Breast epithelium (tissue), 3 donors: ENCODE measurements at regions not wholly inside any gene's neighbourhood (a gene's known extent, or its start where the extent isn't known, plus 50 kb on each side); places are given as distances from the start of the nearest gene placed in this dataset.

Source experiments
- POLR2A ChIP-seq: fragments of 450-650 bp; IDR thresholded peaks from one replicate; pipeline ENCODE4 v1.6.1; 2016; ENCODE audit warnings: antibody characterized with exemption, mild to moderate bottlenecking, moderate library complexity
- TF ChIP-seq, protein P1 (sequence below), 3 donors: fragments of 450-650 bp; IDR thresholded peaks; one replicate each; pipeline ENCODE4 v1.5.1; 2016 to 2017; ENCODE audit warnings: antibody characterized with exemption in 3 of 3, mild to moderate bottlenecking in 3 of 3, moderate library complexity in 3 of 3

DNA sequence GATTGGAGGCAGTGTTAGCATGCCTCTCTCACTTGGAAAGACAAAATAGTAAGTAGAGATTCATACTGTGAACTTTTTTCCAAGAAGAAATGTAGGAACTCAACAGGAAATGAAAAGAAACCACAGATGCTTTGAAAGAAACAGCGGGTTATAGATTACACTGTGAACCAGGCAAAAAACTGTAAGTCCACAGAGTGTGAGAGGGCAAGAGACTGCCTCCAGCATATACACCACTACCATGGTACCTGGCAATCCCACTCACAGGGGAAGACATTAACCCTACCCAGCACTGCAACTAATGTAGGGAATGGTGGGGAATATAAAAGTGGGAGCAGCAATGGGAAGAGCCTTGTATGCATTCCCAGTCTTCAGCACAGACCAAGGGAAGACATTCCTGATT is 150.6 kb upstream of the GALNT5 start:
- TF ChIP-seq, protein P1, sequence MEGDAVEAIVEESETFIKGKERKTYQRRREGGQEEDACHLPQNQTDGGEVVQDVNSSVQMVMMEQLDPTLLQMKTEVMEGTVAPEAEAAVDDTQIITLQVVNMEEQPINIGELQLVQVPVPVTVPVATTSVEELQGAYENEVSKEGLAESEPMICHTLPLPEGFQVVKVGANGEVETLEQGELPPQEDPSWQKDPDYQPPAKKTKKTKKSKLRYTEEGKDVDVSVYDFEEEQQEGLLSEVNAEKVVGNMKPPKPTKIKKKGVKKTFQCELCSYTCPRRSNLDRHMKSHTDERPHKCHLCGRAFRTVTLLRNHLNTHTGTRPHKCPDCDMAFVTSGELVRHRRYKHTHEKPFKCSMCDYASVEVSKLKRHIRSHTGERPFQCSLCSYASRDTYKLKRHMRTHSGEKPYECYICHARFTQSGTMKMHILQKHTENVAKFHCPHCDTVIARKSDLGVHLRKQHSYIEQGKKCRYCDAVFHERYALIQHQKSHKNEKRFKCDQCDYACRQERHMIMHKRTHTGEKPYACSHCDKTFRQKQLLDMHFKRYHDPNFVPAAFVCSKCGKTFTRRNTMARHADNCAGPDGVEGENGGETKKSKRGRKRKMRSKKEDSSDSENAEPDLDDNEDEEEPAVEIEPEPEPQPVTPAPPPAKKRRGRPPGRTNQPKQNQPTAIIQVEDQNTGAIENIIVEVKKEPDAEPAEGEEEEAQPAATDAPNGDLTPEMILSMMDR (IDR thresholded peaks at IDR 0.05), result no peak
- no peak for TF ChIP-seq POLR2A
